SK-N-SH (cell line): ENCODE measurements at regions not wholly inside any gene's neighbourhood (a gene's known extent, or its start where the extent isn't known, plus 50 kb on each side); places are given as distances from the start of the nearest gene placed in this dataset.

Experiments
- CTCF ChIA-PET: fragments of 300-600, 350-600 bp; formaldehyde crosslinking; extraction: SDS; loops from one replicate; lab custom pipeline; 2021; lab: Yijun Ruan, JAX
- POLR2A ChIA-PET: fragments of 350-600 bp; sonication (Branson Sonifier 250); formaldehyde crosslinking; extraction: SDS; loops from one replicate; lab custom pipeline; 2020; ENCODE audit warnings: antibody characterized with exemption, inconsistent platforms; lab: Yijun Ruan, JAX
- DNase-seq: peaks from one replicate; pipeline ENCODE4 v3.0.0; 2012
- H2AFZ ChIP-seq: fragments of 200-600 bp; sonication (generic); 2 replicates; pipeline ENCODE4 v1.8.1; 2016; ENCODE audit warnings: antibody characterized with exemption, mild to moderate bottlenecking, low read depth
- H3F3A ChIP-seq: fragments of 200-600 bp; sonication (generic); replicated peaks from 2 replicates; pipeline ENCODE3; 2016; ENCODE audit warnings: antibody characterized with exemption, mild to moderate bottlenecking; ENCODE audit not compliant: insufficient read depth
- H3K27ac ChIP-seq, 2 experiments: fragments of 200-500 bp in 1 of 2; fragments of 200-600 bp in 1 of 2; sonication (Bioruptor generic) in 1 of 2; sonication (generic), shearing (Covaris generic) in 1 of 2; 2 replicates each; pipeline versions ENCODE4 v1.5.1 to v1.6.1; 2014 to 2016; ENCODE audit warnings: low read depth in 2 of 2, inconsistent platforms in 1 of 2, low read length in 1 of 2, mild to moderate bottlenecking in 1 of 2, mixed read lengths in 1 of 2
- H3K27me3 ChIP-seq: fragments of 200-600 bp; sonication (generic), shearing (Covaris generic); 2 replicates; pipeline ENCODE4 v1.6.1; 2016; ENCODE audit warnings: mixed run types; ENCODE audit not compliant: insufficient read depth
- H3K36me3 ChIP-seq, 2 experiments: fragments of 200-500 bp in 1 of 2; fragments of 200-600 bp in 1 of 2; sonication (Bioruptor generic) in 1 of 2; sonication (generic) in 1 of 2; replicated peaks in 1 of 2; 2 replicates each; pipeline versions ENCODE3 to v1.5.1; 2014 to 2016; ENCODE audit warnings: low read length in 1 of 2, mild to moderate bottlenecking in 1 of 2; ENCODE audit not compliant: insufficient read depth in 2 of 2, control insufficient read depth in 1 of 2
- H3K4me1 ChIP-seq, 2 experiments: fragments of 200-500 bp in 1 of 2; fragments of 200-600 bp in 1 of 2; sonication (Bioruptor generic) in 1 of 2; sonication (generic), shearing (Covaris generic) in 1 of 2; 2 replicates each; pipeline versions ENCODE4 v1.5.1 to v1.6.1; 2014 to 2016; ENCODE audit warnings: low read depth in 1 of 2, low read length in 1 of 2, mixed run types in 1 of 2; ENCODE audit not compliant: insufficient read depth in 2 of 2, control insufficient read depth in 1 of 2
- H3K4me2 ChIP-seq: fragments of 200-600 bp; sonication (generic), shearing (Covaris generic); 2 replicates; pipeline ENCODE4 v1.6.1; 2017; ENCODE audit warnings: mixed run types
- H3K4me3 ChIP-seq, 2 experiments: fragments of 200-500 bp in 1 of 2; fragments of 200-600 bp in 1 of 2; sonication (Bioruptor generic) in 1 of 2; sonication (generic), shearing (Covaris generic) in 1 of 2; 2 replicates each; pipeline versions ENCODE4 v1.5.1 to v1.8.1; 2014 to 2016; ENCODE audit warnings: low read depth in 2 of 2, inconsistent platforms in 1 of 2, low read length in 1 of 2, mild to moderate bottlenecking in 1 of 2, mixed read lengths in 1 of 2, moderate library complexity in 1 of 2
- H3K79me2 ChIP-seq: fragments of 200-600 bp; sonication (generic); 2 replicates; pipeline ENCODE4 v1.8.1; 2017; ENCODE audit warnings: mild to moderate bottlenecking; ENCODE audit not compliant: insufficient read depth
- H3K9ac ChIP-seq: fragments of 200-600 bp; sonication (generic); 2 replicates; pipeline ENCODE4 v1.6.1; 2017; ENCODE audit warnings: mixed run types
- H3K9me2 ChIP-seq: fragments of 200-600 bp; sonication (generic); 2 replicates; pipeline ENCODE4 v1.6.1; 2017; ENCODE audit warnings: mixed run types
- H3K9me3 ChIP-seq: fragments of 200-600 bp; sonication (generic); 2 replicates; pipeline ENCODE4 v1.6.1; 2017; ENCODE audit warnings: mixed run types, mild to moderate bottlenecking, moderate library complexity
- H4K20me1 ChIP-seq: fragments of 200-600 bp; sonication (generic); 2 replicates; pipeline ENCODE4 v1.6.1; 2017; ENCODE audit warnings: mild to moderate bottlenecking, mixed run types; ENCODE audit not compliant: insufficient read depth
- EZH2phosphoT487 ChIP-seq: fragments of 200-600 bp; sonication (generic); IDR thresholded peaks from 2 replicates; pipeline ENCODE4 v1.6.1; 2017; ENCODE audit warnings: low read depth, mixed run types, mild to moderate bottlenecking, antibody characterized with exemption, moderate library complexity, borderline replicate concordance
- FOSL2 ChIP-seq: IDR thresholded peaks from 2 replicates; pipeline ENCODE4 v1.4.0; 2012; ENCODE audit warnings: low read depth, mild to moderate bottlenecking, moderate library complexity, borderline replicate concordance
- JUND ChIP-seq: IDR thresholded peaks from 2 replicates; pipeline ENCODE4 v1.4.0; 2012
- MXI1 ChIP-seq: IDR thresholded peaks from 2 replicates; pipeline ENCODE4 v1.6.1; 2012; ENCODE audit warnings: mild to moderate bottlenecking, low read depth, low read length, improper control_type of control experiment
- PBX3 ChIP-seq: IDR thresholded peaks from 2 replicates; pipeline ENCODE4; 2012
- SMC3 ChIP-seq: IDR thresholded peaks from 2 replicates; pipeline ENCODE4 v1.6.1; 2012; ENCODE audit warnings: low read depth, low read length, improper control_type of control experiment
- WGBS: methylation state at CpG from one replicate; pipeline ENCODE4 v1.1.6; 2017; ENCODE audit warnings: low lambda C conversion rate; 5-methylcytosine and 5-hydroxymethylcytosine counted together
- TF ChIP-seq, protein P1 (sequence below): fragments of 150-350 bp; IDR thresholded peaks from 2 replicates; pipeline ENCODE4 v1.6.1; 2017; ENCODE audit warnings: antibody characterized with exemption, low read length, low read depth, borderline replicate concordance
- TF ChIP-seq, protein P2 (sequence below): fragments of 200-600 bp; sonication (generic); IDR thresholded peaks from 2 replicates; pipeline ENCODE4 v1.6.1; 2017; ENCODE audit warnings: antibody characterized with exemption, mild to moderate bottlenecking, moderate library complexity
- TF ChIP-seq, protein P3 (sequence below): IDR thresholded peaks from 2 replicates; pipeline ENCODE4 v1.4.0; 2012; ENCODE audit warnings: low read depth, borderline replicate concordance

DNA sequence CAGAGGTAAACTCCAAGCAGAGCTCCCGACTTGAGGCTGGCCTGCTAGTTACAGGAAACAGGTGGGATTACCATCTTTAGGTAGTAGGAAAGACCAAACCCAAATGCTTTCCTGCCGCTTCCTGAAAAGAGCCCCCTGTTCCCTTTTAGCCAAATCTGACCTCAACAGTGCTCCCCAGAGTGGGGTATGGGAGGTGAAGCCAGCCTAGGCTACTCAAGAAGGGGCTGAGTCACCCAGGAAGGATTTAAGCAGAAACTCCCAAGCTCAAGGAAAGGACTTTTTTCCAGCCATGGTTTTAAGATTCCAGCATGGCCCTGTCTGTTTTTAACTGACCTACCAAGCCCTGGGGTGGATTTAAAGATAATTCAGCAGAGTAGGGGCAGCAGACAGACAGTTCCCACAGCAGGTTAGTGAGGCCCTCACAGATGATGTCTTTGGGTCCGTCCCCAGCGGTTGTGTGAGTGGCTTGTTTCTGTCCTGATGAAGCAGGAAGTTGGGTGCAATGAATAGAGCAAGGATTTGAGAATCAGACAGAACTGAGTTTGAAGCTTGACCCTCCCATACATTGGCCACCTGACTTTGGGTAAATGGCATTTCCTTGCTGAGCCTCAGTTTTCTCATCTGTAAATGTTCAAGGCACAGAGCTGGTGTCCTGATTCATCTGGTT, 76.9 kb upstream of the MAFB start (continued):
- TF ChIP-seq JUND (no peak), FOSL2 (no peak)
- TF ChIP-seq, protein P1, sequence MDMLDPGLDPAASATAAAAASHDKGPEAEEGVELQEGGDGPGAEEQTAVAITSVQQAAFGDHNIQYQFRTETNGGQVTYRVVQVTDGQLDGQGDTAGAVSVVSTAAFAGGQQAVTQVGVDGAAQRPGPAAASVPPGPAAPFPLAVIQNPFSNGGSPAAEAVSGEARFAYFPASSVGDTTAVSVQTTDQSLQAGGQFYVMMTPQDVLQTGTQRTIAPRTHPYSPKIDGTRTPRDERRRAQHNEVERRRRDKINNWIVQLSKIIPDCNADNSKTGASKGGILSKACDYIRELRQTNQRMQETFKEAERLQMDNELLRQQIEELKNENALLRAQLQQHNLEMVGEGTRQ: no peak
- TF ChIP-seq, protein P2, sequence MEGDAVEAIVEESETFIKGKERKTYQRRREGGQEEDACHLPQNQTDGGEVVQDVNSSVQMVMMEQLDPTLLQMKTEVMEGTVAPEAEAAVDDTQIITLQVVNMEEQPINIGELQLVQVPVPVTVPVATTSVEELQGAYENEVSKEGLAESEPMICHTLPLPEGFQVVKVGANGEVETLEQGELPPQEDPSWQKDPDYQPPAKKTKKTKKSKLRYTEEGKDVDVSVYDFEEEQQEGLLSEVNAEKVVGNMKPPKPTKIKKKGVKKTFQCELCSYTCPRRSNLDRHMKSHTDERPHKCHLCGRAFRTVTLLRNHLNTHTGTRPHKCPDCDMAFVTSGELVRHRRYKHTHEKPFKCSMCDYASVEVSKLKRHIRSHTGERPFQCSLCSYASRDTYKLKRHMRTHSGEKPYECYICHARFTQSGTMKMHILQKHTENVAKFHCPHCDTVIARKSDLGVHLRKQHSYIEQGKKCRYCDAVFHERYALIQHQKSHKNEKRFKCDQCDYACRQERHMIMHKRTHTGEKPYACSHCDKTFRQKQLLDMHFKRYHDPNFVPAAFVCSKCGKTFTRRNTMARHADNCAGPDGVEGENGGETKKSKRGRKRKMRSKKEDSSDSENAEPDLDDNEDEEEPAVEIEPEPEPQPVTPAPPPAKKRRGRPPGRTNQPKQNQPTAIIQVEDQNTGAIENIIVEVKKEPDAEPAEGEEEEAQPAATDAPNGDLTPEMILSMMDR: no peak

DNA sequence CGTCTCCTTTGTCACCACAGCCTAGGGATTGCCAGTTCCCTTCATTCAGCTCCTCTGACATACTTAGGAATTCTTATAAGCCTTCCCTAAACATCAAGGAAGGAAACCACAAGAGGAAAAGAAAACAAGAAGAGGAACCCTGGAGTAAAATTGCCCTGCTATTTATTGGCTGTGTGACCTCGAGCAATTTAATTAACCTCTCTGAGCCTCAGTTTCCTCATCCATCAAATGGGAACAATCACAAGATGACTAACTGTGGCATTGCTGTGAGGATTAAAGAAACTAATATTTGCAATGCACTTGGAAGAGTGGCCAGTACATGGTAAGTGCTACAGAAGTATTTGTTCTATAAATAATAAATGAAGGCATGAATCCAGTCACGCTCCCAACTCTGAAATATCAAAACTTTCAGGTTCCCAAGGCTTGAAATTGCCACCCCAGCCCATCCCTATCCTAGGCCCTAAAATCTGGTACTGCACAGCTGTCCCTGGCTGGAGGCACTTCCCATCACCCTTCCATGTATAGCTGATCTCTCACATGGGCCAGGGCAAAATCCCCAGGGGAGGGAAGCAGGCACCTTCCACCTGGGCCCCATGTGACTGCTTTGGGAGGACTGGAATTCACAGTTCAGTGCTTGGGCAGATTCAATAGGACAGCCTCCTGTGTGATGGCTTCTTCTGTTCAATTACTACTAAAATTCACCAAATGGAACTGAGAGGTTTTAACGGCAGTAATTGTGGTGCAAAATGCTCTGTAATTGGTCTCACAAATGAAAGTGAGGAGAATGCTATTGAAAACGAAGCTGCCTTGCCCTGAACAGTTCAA, 78.0 kb upstream of the MAFB start:
- Histone ChIP-seq H3K4me3 (no peak overlapping the region), H2AFZ (no peak overlapping the region), H3F3A (no peaks in the 10 kb centered on the region), H3K4me2 (no peak overlapping the region), H3K36me3 (no peaks in the 10 kb centered on the region)
- CTCF ChIA-PET: interaction anchor here (1.0 to 2.1 kb wide), 2 partner anchors 12 to 26 kb away, joined by 3 to 7 read pairs; no protein-coding TSS in a partner anchor
- no peak for TF ChIP-seq EZH2phosphoT487
- TF ChIP-seq, protein P3, sequence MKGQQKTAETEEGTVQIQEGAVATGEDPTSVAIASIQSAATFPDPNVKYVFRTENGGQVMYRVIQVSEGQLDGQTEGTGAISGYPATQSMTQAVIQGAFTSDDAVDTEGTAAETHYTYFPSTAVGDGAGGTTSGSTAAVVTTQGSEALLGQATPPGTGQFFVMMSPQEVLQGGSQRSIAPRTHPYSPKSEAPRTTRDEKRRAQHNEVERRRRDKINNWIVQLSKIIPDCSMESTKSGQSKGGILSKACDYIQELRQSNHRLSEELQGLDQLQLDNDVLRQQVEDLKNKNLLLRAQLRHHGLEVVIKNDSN: no peak
- TF ChIP-seq SMC3: no peak
- no peak for TF ChIP-seq MXI1
- TF ChIP-seq JUND: no peak
- TF ChIP-seq PBX3: no peak
- TF ChIP-seq, all 33 proteins: peak for 0
- Histone ChIP-seq H3K27me3 (no peaks in the 10 kb centered on the region; the same call in 1 of the 2 replicates), H3K79me2 (no peaks in the 10 kb centered on the region), H4K20me1 (no peaks in the 10 kb centered on the region), H3K9me2 (no peaks in the 10 kb centered on the region), H3K9ac (no peak overlapping the region), H3K4me1 (peaks cover 0 to 8% of the 10 kb centered on the region in 2 experiments; a peak in 2 of 4 replicates), H3K27ac (no peak overlapping the region), H3K9me3 (no peaks in the 10 kb centered on the region)
- no peak for DNase-seq
- 26% methylated on average over 5 of the region's 5 CpGs for WGBS
- POLR2A ChIA-PET: no interaction called here
